ENCODE measurements at regions not wholly inside any gene's neighbourhood (a gene's known extent, or its start where the extent isn't known, plus 50 kb on each side); places are given as distances from the start of the nearest gene placed in this dataset.

- TF ChIP-seq POLR2AphosphoS5 (IDR thresholded peaks at IDR 0.05) (no peak), CTCF (IDR thresholded peaks at IDR 0.05) (no peak)
Measured at GRCh38 chr1:101145449-101145820, 91.4 kb upstream of the S1PR1 start.
